ENCODE measurements at regions not wholly inside any gene's neighbourhood (a gene's known extent, or its start where the extent isn't known, plus 50 kb on each side); places are given as distances from the start of the nearest gene placed in this dataset.

GRCh38 chrX:10387011-10387410, 230.2 kb downstream of the CLCN4 start:
- Histone ChIP-seq H3K4me3 (no peak overlapping the region), H3K27ac (no peak overlapping the region), H3K9me3 (no peaks in the 10 kb centered on the region), H3K27me3 (replicated peaks in 1 of 7) (peaks cover 0 to 4% (median 0%) of the 10 kb centered on the region in 7 donors), H3K36me3 (no peaks in the 10 kb centered on the region), H3K4me1 (no peaks in the 10 kb centered on the region)
- WGBS, 5 donors: 0 to 86% (median 17%) methylated on average over 1 of the region's 1 CpG
- no peak for DNase-seq
- TF ChIP-seq, protein P1, sequence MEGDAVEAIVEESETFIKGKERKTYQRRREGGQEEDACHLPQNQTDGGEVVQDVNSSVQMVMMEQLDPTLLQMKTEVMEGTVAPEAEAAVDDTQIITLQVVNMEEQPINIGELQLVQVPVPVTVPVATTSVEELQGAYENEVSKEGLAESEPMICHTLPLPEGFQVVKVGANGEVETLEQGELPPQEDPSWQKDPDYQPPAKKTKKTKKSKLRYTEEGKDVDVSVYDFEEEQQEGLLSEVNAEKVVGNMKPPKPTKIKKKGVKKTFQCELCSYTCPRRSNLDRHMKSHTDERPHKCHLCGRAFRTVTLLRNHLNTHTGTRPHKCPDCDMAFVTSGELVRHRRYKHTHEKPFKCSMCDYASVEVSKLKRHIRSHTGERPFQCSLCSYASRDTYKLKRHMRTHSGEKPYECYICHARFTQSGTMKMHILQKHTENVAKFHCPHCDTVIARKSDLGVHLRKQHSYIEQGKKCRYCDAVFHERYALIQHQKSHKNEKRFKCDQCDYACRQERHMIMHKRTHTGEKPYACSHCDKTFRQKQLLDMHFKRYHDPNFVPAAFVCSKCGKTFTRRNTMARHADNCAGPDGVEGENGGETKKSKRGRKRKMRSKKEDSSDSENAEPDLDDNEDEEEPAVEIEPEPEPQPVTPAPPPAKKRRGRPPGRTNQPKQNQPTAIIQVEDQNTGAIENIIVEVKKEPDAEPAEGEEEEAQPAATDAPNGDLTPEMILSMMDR (IDR thresholded peaks at IDR 0.05 in 8 of 11, conservative IDR thresholded peaks at IDR 0.05 in 3 of 11): no peak
- TF ChIP-seq POLR2A (IDR thresholded peaks at IDR 0.05) (no peak), POLR2AphosphoS5 (IDR thresholded peaks at IDR 0.05) (no peak)
- intact Hi-C loops (cut with DNase I; ENCODE audit: low total_unique reads): no loop called here

DNA sequence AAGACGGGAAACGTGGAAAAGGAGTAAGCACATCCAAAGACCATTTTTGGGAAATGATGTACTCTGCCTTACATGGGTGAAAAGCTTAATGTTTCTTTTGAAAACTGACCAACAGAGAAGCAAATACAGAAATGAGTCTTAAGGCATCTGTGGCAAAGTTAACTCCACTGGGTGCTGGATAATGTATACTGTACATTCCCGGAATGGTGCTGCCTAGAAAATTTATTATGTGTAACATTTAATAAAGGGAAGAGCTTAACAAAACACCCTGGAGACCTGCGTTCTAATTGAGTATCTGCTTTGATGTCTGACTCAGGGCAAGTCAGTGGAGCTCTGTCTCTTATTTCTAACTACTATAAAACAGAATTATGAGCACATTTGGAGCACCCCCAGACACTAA, 230.2 kb downstream of the MID1 start:
- 68 to 94% (median 83%) methylated on average over 4 of the region's 4 CpGs for WGBS, 5 donors
- TF ChIP-seq POLR2A (IDR thresholded peaks at IDR 0.05) (no peak), POLR2AphosphoS5 (IDR thresholded peaks at IDR 0.05) (no peak)
- TF ChIP-seq, protein P1 (IDR thresholded peaks at IDR 0.05 in 8 of 11, conservative IDR thresholded peaks at IDR 0.05 in 3 of 11): no peak
- H3K27ac ChIP-seq: no peak overlapping the region
- intact Hi-C loops (cut with DNase I; ENCODE audit: low total_unique reads): no loop called here
- no peaks in the 10 kb centered on the region for H3K4me1 ChIP-seq
- DNase-seq: no peak
- no peak overlapping the region for H3K4me3 ChIP-seq
- H3K36me3 ChIP-seq: no peaks in the 10 kb centered on the region
- H3K9me3 ChIP-seq: no peaks in the 10 kb centered on the region
- peaks cover 0 to 4% (median 0%) of the 10 kb centered on the region in 7 donors for H3K27me3 ChIP-seq (replicated peaks in 1 of 7)

DNA sequence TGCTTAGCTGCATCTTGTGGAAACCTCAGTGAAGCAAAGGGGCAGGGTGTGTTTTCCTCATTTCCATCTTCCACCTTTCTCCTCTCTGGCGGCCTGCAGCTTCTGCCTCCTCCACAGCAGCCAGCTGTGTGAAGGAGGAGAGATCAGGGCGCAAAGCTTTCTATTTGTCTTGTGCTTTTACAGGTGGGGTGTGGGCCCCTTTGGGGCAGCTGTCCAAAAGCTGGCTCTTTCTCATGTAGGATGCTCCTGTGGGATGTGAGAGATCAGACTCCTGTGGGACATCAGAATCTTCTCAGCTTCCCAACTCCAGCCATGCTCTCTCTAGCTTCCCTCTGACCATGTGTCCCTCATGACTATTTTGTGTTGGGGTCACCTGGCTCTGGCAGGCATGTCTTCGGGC, 227.1 kb downstream of the MID1 start:
- 57 to 100% (median 84%) methylated on average over 3 of the region's 3 CpGs for WGBS, 5 donors
- Histone ChIP-seq H3K27me3 (replicated peaks in 1 of 7) (peaks cover 0 to 2% (median 0%) of the 10 kb centered on the region in 7 donors), H3K4me3 (no peak overlapping the region), H3K36me3 (no peaks in the 10 kb centered on the region), H3K4me1 (no peaks in the 10 kb centered on the region), H3K27ac (no peak overlapping the region), H3K9me3 (no peaks in the 10 kb centered on the region)
- intact Hi-C loops (cut with DNase I; ENCODE audit: low total_unique reads): no loop called here
- DNase-seq: no peak
- TF ChIP-seq POLR2AphosphoS5 (IDR thresholded peaks at IDR 0.05): no peak
- no peak for TF ChIP-seq POLR2A (IDR thresholded peaks at IDR 0.05)
- TF ChIP-seq, protein P1 (IDR thresholded peaks at IDR 0.05 in 8 of 11, conservative IDR thresholded peaks at IDR 0.05 in 3 of 11): no peak

GRCh38 chrX:10393899-10394298, 226.5 kb downstream of the MID1 start:
- Histone ChIP-seq H3K4me1 (no peaks in the 10 kb centered on the region), H3K27me3 (replicated peaks in 1 of 7) (no peaks in the 10 kb centered on the region), H3K4me3 (no peak overlapping the region), H3K36me3 (no peaks in the 10 kb centered on the region), H3K9me3 (no peaks in the 10 kb centered on the region), H3K27ac (no peak overlapping the region)
- intact Hi-C loops (cut with DNase I; ENCODE audit: low total_unique reads): no loop called here
- DNase-seq: no peak
- TF ChIP-seq, protein P1 (IDR thresholded peaks at IDR 0.05 in 8 of 11, conservative IDR thresholded peaks at IDR 0.05 in 3 of 11): no peak
- no peak for TF ChIP-seq POLR2AphosphoS5 (IDR thresholded peaks at IDR 0.05)
- TF ChIP-seq POLR2A (IDR thresholded peaks at IDR 0.05): no peak
- 57 to 73% (median 67%) methylated on average over 3 to 6 of the region's 6 CpGs for WGBS, 5 donors

Measured in spleen (tissue), 11 donors.